Kidney epithelial cell (primary cell): ENCODE measurements at regions not wholly inside any gene's neighbourhood (a gene's known extent, or its start where the extent isn't known, plus 50 kb on each side); places are given as distances from the start of the nearest gene placed in this dataset.

ENCODE experiments used
- DNase-seq: peaks from one replicate; pipeline ENCODE4 v3.0.0-alpha.2; 2010; ENCODE audit warnings: low read depth
- H3K27me3 ChIP-seq: 2 replicates; pipeline ENCODE4 v1.6.0; 2011; ENCODE audit warnings: low read length; ENCODE audit not compliant: control insufficient read depth, insufficient read depth
- H3K36me3 ChIP-seq: 2 replicates; pipeline ENCODE4 v1.5.1; 2011; ENCODE audit warnings: low read length; ENCODE audit not compliant: control insufficient read depth, insufficient read depth
- H3K4me3 ChIP-seq: 2 replicates; pipeline ENCODE4 v1.5.1; 2011; ENCODE audit warnings: low read depth, mild to moderate bottlenecking, control low read depth, low read length
- CTCF ChIP-seq: IDR thresholded peaks from 2 replicates; pipeline ENCODE4 v1.5.1; 2011; ENCODE audit warnings: mild to moderate bottlenecking, moderate library complexity, low read length, control low read depth, inconsistent platforms; ENCODE audit not compliant: insufficient read depth, poor library complexity, severe bottlenecking

- Histone ChIP-seq H3K36me3 (no peaks in the 10 kb centered on the region), H3K27me3 (no peaks in the 10 kb centered on the region), H3K4me3 (no peak overlapping the region)
- DNase-seq, result no peak
- TF ChIP-seq CTCF, result no peak
Measured at GRCh38 chr4:188892837-188893236, 753.6 kb downstream of the TRIML1 start.

- no peak for TF ChIP-seq CTCF
- H3K4me3 ChIP-seq, result no peak overlapping the region
- no peak for DNase-seq
- no peaks in the 10 kb centered on the region for H3K36me3 ChIP-seq
- H3K27me3 ChIP-seq, result no peaks in the 10 kb centered on the region
Measured at GRCh38 chr4:188903986-188904385, 764.7 kb downstream of the TRIML1 start.

- no peak for DNase-seq
- H3K27me3 ChIP-seq, result no peaks in the 10 kb centered on the region
- TF ChIP-seq CTCF, result no peak
Measured at GRCh38 chr4:188904617-188905016, 765.4 kb downstream of the TRIML1 start.

GRCh38 chr4:188905248-188905647 lies 766.0 kb downstream of the TRIML1 start:
- TF ChIP-seq CTCF, result no peak
- Histone ChIP-seq H3K27me3 (no peaks in the 10 kb centered on the region), H3K36me3 (no peaks in the 10 kb centered on the region), H3K4me3 (no peak overlapping the region)
- DNase-seq, result no peak

More at GRCh38 chr4:188904617-188905016, 765.4 kb downstream of the TRIML1 start:
- H3K36me3 ChIP-seq, result no peaks in the 10 kb centered on the region
- no peak overlapping the region for H3K4me3 ChIP-seq

GRCh38 chr4:188911199-188911598 lies 772.0 kb downstream of the TRIML1 start:
- no peak for TF ChIP-seq CTCF
- Histone ChIP-seq H3K4me3 (no peak overlapping the region), H3K36me3 (no peaks in the 10 kb centered on the region), H3K27me3 (no peaks in the 10 kb centered on the region)
- DNase-seq, result no peak

GRCh38 chr4:188911707-188912106 lies 772.5 kb downstream of the TRIML1 start:
- DNase-seq, result no peak
- Histone ChIP-seq H3K36me3 (no peaks in the 10 kb centered on the region), H3K4me3 (no peak overlapping the region), H3K27me3 (no peaks in the 10 kb centered on the region)
- TF ChIP-seq CTCF, result no peak
